Activated B cell treated with CpG ODN at 0.5 μM for 24 hours (primary cell): ENCODE measurements at regions not wholly inside any gene's neighbourhood (a gene's known extent, or its start where the extent isn't known, plus 50 kb on each side); places are given as distances from the start of the nearest gene placed in this dataset.

ENCODE experiments used
- ATAC-seq: fragments of 200-7000 bp; cut with Tn5 transposase; one replicate; pipeline ENCODE4 v1.10.0; 2021; ENCODE audit warnings: low read depth, mild to moderate bottlenecking, moderate library complexity
- CTCF ChIA-PET: fragments of 350-600 bp; sonication (Branson Sonifier 250); formaldehyde crosslinking; loops from one replicate; lab custom pipeline; 2021; ENCODE audit warnings: antibody characterized with exemption; lab: Charles Lee
- POLR2A ChIA-PET: fragments of 350-600 bp; sonication (Branson Sonifier 250); formaldehyde crosslinking; loops from one replicate; lab custom pipeline; 2021; ENCODE audit warnings: antibody characterized with exemption; lab: Charles Lee
- DNase-seq: peaks from one replicate; pipeline ENCODE4 v3.0.0; 2022
- H3K27ac Mint-ChIP-seq: one replicate; pipeline ENCODE4 v1.8.0; 2020; ENCODE audit warnings: mixed read lengths
- H3K27me3 Mint-ChIP-seq: one replicate; pipeline ENCODE4 v1.8.0; 2021; ENCODE audit warnings: mixed read lengths
- H3K36me3 Mint-ChIP-seq: one replicate; pipeline ENCODE4 v1.8.0; 2021; ENCODE audit warnings: low read depth, mixed read lengths
- H3K4me1 Mint-ChIP-seq: one replicate; pipeline ENCODE4 v1.8.0; 2021; ENCODE audit warnings: mixed read lengths
- H3K4me3 Mint-ChIP-seq: one replicate; pipeline ENCODE4 v1.8.0; 2020; ENCODE audit warnings: mild to moderate bottlenecking, mixed read lengths
- H3K9me3 Mint-ChIP-seq: one replicate; pipeline ENCODE4 v1.8.0; 2020; ENCODE audit warnings: mixed read lengths
- intact Hi-C: fragments of 100-400 bp; cut with micrococcal nuclease; formaldehyde crosslinking; loops from one replicate; pipeline ENCODE4 v1.15.1; 2024
- TF ChIP-seq, protein P1 (sequence below): fragments of 200-600 bp; IDR thresholded peaks from one replicate; pipeline ENCODE4 v1.8.0; 2022; ENCODE audit warnings: antibody characterized with exemption, mild to moderate bottlenecking

GRCh38 chr5:87741881-87742280 is 329.2 kb upstream of the CCNH start:
- ChIA-PET POLR2A (no interaction called here), CTCF (no interaction called here)
- no peak for ATAC-seq
- Mint-ChIP-seq H3K4me3 (no peak overlapping the region), H3K36me3 (no peaks in the 10 kb centered on the region), H3K27me3 (peaks cover 1% of the 10 kb centered on the region), H3K9me3 (no peaks in the 10 kb centered on the region), H3K27ac (no peak overlapping the region), H3K4me1 (no peaks in the 10 kb centered on the region)
- no peak for DNase-seq
- intact Hi-C loops, result no loop called here
- TF ChIP-seq, protein P1, sequence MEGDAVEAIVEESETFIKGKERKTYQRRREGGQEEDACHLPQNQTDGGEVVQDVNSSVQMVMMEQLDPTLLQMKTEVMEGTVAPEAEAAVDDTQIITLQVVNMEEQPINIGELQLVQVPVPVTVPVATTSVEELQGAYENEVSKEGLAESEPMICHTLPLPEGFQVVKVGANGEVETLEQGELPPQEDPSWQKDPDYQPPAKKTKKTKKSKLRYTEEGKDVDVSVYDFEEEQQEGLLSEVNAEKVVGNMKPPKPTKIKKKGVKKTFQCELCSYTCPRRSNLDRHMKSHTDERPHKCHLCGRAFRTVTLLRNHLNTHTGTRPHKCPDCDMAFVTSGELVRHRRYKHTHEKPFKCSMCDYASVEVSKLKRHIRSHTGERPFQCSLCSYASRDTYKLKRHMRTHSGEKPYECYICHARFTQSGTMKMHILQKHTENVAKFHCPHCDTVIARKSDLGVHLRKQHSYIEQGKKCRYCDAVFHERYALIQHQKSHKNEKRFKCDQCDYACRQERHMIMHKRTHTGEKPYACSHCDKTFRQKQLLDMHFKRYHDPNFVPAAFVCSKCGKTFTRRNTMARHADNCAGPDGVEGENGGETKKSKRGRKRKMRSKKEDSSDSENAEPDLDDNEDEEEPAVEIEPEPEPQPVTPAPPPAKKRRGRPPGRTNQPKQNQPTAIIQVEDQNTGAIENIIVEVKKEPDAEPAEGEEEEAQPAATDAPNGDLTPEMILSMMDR, result no peak

DNA sequence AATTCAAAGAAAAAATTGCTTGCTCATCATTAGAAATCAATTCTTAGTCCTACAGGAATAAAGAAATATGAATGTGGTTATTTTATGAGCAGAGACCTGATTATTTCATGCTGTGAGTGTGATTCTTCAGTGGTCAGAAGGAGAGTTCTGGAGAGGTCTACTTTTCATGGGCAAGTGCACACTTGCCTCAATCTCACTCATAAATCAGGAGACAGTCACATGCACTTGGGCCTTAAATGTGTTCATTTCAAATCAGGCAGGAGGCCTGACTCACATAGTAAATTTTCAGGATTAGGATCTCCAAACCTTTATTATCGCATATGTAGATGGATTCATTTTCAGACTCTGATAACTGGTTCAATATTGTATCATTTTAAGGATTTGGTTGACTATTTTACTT is 323.2 kb upstream of the CCNH start:
- Mint-ChIP-seq H3K36me3 (no peaks in the 10 kb centered on the region), H3K4me1 (no peaks in the 10 kb centered on the region), H3K27ac (no peak overlapping the region), H3K4me3 (no peak overlapping the region), H3K9me3 (no peaks in the 10 kb centered on the region), H3K27me3 (no peaks in the 10 kb centered on the region)
- ChIA-PET CTCF (no interaction called here), POLR2A (no interaction called here)
- ATAC-seq, result no peak
- no peak for DNase-seq
- TF ChIP-seq, protein P1, result no peak
- intact Hi-C loops, result no loop called here

DNA sequence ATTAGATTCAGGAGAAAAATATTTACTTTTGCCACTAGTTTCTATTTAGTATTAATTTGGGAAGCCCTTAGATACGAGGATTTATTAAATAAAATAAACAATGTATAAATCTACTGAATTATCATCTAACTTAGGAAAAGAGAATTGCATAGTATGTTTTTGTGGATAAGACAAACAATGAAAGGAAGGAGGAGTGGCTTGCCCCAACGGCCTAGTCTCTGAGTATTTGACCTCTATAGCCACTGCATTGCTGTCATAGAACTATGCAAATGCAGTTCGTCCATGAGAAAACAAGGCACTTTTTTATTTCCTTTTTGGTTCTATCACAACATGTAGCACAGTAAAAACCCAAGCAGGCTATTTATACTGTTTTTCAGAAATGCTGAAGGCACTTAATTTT is 321.2 kb upstream of the CCNH start:
- DNase-seq, result no peak

DNA sequence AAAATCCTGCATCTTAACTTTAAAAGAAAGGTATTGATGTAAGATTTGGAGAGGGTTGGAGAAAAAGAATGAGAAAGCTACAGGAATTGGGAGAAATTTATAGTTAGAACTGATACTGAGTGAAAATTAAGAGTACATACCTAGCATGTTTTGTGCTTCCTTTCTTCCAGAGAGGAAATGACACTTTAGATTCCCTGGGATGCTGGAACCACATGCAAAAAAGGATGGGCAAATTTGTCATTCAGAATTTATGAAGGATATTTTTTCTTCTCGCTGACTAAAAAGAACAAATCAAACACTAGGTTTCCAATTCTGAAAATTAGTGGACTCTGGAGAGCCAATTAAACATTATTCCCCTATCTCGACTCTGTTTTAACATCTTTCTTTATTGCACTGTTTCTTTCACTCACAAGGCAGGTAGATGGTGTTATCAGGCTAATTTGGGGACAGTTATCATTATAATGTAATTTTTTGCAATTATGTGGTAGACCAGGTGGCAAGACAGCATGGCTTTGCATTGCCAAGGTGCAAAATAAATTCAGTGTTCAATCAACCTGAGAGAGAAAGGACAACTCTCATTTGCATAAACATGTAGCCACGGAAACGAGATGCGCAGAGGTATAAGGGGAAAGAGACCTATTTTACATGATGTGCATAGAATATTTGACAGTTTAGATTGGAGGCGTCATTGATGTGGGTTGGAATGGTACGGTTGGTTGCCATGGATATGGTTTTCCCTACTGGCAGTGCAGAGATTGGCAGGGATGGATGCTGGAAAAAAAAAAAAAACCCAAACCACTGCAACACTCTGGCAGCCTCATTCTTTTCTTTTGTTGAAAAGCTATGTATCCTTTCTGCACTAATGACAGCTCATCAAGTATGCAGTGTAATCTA is 320.4 kb upstream of the CCNH start:
- no peak for DNase-seq
- Mint-ChIP-seq H3K36me3 (no peaks in the 10 kb centered on the region), H3K27ac (no peak overlapping the region), H3K27me3 (no peaks in the 10 kb centered on the region), H3K9me3 (no peaks in the 10 kb centered on the region), H3K4me1 (no peaks in the 10 kb centered on the region), H3K4me3 (no peak overlapping the region)
- no peak for ATAC-seq
- TF ChIP-seq, protein P1, result no peak
- ChIA-PET CTCF (no interaction called here), POLR2A (no interaction called here)
- intact Hi-C loops, result no loop called here

More for the DNA sequence above, 321.2 kb upstream of the CCNH start:
- ATAC-seq, result no peak
- no peaks in the 10 kb centered on the region for H3K9me3 Mint-ChIP-seq
- TF ChIP-seq, protein P1, result no peak
- POLR2A ChIA-PET, result no interaction called here
- CTCF ChIA-PET, result no interaction called here
- no peak overlapping the region for H3K27ac Mint-ChIP-seq
- intact Hi-C loops, result no loop called here
- no peaks in the 10 kb centered on the region for H3K4me1 Mint-ChIP-seq
- H3K27me3 Mint-ChIP-seq, result no peaks in the 10 kb centered on the region
- no peak overlapping the region for H3K4me3 Mint-ChIP-seq
- no peaks in the 10 kb centered on the region for H3K36me3 Mint-ChIP-seq

- Mint-ChIP-seq H3K4me3 (no peak overlapping the region), H3K27me3 (no peaks in the 10 kb centered on the region), H3K9me3 (no peaks in the 10 kb centered on the region), H3K27ac (no peak overlapping the region), H3K4me1 (no peaks in the 10 kb centered on the region), H3K36me3 (no peaks in the 10 kb centered on the region)
- DNase-seq (no peak), ATAC-seq (no peak)
- ChIA-PET CTCF (no interaction called here), POLR2A (no interaction called here)
- TF ChIP-seq, protein P1, result no peak
- intact Hi-C loops, result no loop called here
Measured at GRCh38 chr5:87729781-87730180, 317.1 kb upstream of the CCNH start.
